Right atrium auricular region (tissue), 2 donors: ENCODE measurements at regions not wholly inside any gene's neighbourhood (a gene's known extent, or its start where the extent isn't known, plus 50 kb on each side); places are given as distances from the start of the nearest gene placed in this dataset.

Experiments
- DNase-seq: peaks from one replicate; pipeline ENCODE4 v3.0.0-alpha.2; 2019; ENCODE audit warnings: low spot score
- H3K27ac ChIP-seq, 2 donors: fragments of 200-600 bp; sonication (generic); 1 replicate in 1 of 2; 2 replicates in 1 of 2; pipeline ENCODE4 v1.5.1; 2016 to 2019
- H3K27me3 ChIP-seq, 2 donors: fragments of 200-600 bp; sonication (generic); one replicate each; pipeline versions ENCODE4 v1.5.1 to v1.6.0; 2017 to 2019
- H3K36me3 ChIP-seq: fragments of 200-600 bp; sonication (generic); one replicate; pipeline ENCODE4 v1.5.1; 2016
- H3K4me1 ChIP-seq, 2 donors: fragments of 200-600 bp; sonication (generic); one replicate each; pipeline versions ENCODE4 v1.5.1 to v1.6.0; 2017 to 2019
- H3K4me3 ChIP-seq, 2 donors: fragments of 200-600 bp; sonication (generic); 1 replicate in 1 of 2; 2 replicates in 1 of 2; pipeline ENCODE4 v1.5.1; 2017 to 2019; ENCODE audit warnings: mild to moderate bottlenecking in 1 of 2, moderate library complexity in 1 of 2
- H3K9me3 ChIP-seq, 2 donors: fragments of 200-600 bp; sonication (generic); one replicate each; pipeline ENCODE4 v1.5.1; 2019
- CTCF ChIP-seq, 2 donors: fragments of 200-600 bp; sonication (generic); IDR thresholded peaks; one replicate each; pipeline ENCODE4 v1.5.1; 2019; ENCODE audit warnings: antibody characterized with exemption in 2 of 2

- DNase-seq, result peak; percentile 52
- Histone ChIP-seq H3K9me3 (no peaks in the 10 kb centered on the region), H3K36me3 (no peaks in the 10 kb centered on the region), H3K4me1 (no peaks in the 10 kb centered on the region), H3K4me3 (no peak overlapping the region), H3K27me3 (no peaks in the 10 kb centered on the region), H3K27ac (no peak overlapping the region)
- TF ChIP-seq CTCF (IDR thresholded peaks at IDR 0.05), result no peak
Observed at GRCh38 chr13:111913761-111914140, 153.2 kb upstream of the SOX1 start.

- peak; percentile 50 for DNase-seq
- Histone ChIP-seq H3K27ac (no peak overlapping the region), H3K4me1 (no peaks in the 10 kb centered on the region), H3K27me3 (no peaks in the 10 kb centered on the region), H3K4me3 (no peak overlapping the region), H3K9me3 (no peaks in the 10 kb centered on the region), H3K36me3 (no peaks in the 10 kb centered on the region)
- no peak for TF ChIP-seq CTCF (IDR thresholded peaks at IDR 0.05)
Observed at GRCh38 chr13:111914241-111915103, 152.5 kb upstream of the SOX1 start.

GRCh38 chr13:111915104-111915551, 151.8 kb upstream of the SOX1 start:
- no peaks in the 10 kb centered on the region for H3K27me3 ChIP-seq
- DNase-seq, result peak; percentile 56
- no peaks in the 10 kb centered on the region for H3K4me1 ChIP-seq
- no peak for TF ChIP-seq CTCF (IDR thresholded peaks at IDR 0.05)
- H3K36me3 ChIP-seq, result no peaks in the 10 kb centered on the region
- H3K4me3 ChIP-seq, result no peak overlapping the region
- no peak overlapping the region for H3K27ac ChIP-seq
- no peaks in the 10 kb centered on the region for H3K9me3 ChIP-seq

- peak; percentile 23 for DNase-seq
- no peaks in the 10 kb centered on the region for H3K36me3 ChIP-seq
- no peaks in the 10 kb centered on the region for H3K4me1 ChIP-seq
- H3K27ac ChIP-seq, result no peak overlapping the region
- no peak for TF ChIP-seq CTCF (IDR thresholded peaks at IDR 0.05)
- H3K4me3 ChIP-seq, result no peak overlapping the region
- H3K9me3 ChIP-seq, result no peaks in the 10 kb centered on the region
- no peaks in the 10 kb centered on the region for H3K27me3 ChIP-seq
Observed at GRCh38 chr13:111916201-111916600, 150.7 kb upstream of the SOX1 start.

- Histone ChIP-seq H3K27ac (no peak overlapping the region), H3K27me3 (no peaks in the 10 kb centered on the region), H3K36me3 (no peaks in the 10 kb centered on the region), H3K4me3 (no peak overlapping the region), H3K4me1 (no peaks in the 10 kb centered on the region), H3K9me3 (no peaks in the 10 kb centered on the region)
- no peak for DNase-seq
- no peak for TF ChIP-seq CTCF (IDR thresholded peaks at IDR 0.05)
Observed at GRCh38 chr13:111917086-111917485, 149.9 kb upstream of the SOX1 start.

GRCh38 chr13:111917901-111918300, 149.0 kb upstream of the SOX1 start:
- no peak for DNase-seq
- Histone ChIP-seq H3K4me1 (no peaks in the 10 kb centered on the region), H3K27ac (no peak overlapping the region), H3K27me3 (no peaks in the 10 kb centered on the region), H3K4me3 (no peak overlapping the region), H3K36me3 (no peaks in the 10 kb centered on the region), H3K9me3 (no peaks in the 10 kb centered on the region)
- TF ChIP-seq CTCF (IDR thresholded peaks at IDR 0.05), result no peak
